GM21576 (cell line): ENCODE measurements at regions not wholly inside any gene's neighbourhood (a gene's known extent, or its start where the extent isn't known, plus 50 kb on each side); places are given as distances from the start of the nearest gene placed in this dataset.
"Not testable (repeated sequence)": the region's sequence is repeated elsewhere in the genome, so short reads cannot be mapped to it uniquely, and the experiment has no call there.

ENCODE experiments used
- ATAC-seq: cut with Tn5 transposase; IDR thresholded peaks from one replicate; pipeline ENCODE4 v1.9.1; 2021; ENCODE audit warnings: mild to moderate bottlenecking, moderate library complexity; ENCODE audit not compliant: unreplicated experiment

DNA sequence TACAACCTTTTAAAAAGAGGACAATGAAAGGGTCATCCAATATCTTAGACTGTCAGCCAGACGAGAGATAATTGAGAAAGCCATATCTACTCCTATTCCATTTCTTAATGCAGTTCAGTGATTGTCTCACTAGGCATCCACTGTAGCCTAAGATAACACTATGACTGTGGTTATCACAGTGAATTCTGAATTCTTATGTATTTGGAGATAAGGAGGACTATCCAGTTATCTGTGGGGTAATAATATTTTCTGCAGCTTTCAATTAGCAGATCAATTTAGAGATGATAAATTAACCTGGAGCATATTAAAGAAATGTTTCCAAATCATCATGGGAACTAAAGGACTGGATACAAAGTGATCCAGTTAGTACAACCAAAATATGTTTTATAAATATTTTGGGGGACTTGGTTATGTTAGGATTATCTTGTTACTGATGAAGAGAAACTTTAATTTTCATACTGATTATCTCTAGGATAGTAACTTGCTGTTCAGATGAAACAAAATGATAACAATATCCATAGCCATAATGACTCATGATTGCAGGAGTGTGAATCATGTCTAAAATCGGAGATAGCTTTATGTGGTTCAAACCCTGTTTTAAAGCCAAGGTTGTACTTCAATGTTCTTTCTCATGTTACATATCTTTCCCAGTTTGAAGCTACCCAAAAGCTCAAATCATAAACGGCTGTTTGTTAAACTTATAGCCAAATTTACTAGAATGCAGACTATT, 1152.0 kb downstream of the HACE1 start:
- no peak for ATAC-seq

DNA sequence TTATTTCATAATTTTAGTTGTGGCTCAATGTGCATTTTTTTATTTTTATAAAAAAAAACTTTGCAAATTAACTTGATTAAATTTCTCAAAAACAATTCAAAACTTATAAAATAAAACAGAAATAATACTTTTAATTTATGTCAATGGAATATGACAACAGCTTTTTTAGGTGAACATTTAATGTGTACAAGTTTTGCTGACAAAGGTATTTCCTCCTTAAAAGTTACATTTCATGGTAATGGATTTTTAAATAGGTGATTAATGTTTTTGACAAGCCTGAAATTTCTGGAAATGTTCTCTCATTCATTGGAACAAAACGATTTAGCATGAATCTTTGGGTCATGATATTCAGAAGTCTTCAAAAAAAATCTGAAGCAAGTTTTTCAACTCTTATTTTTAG, 1160.0 kb downstream of the HACE1 start:
- ATAC-seq = no peak

DNA sequence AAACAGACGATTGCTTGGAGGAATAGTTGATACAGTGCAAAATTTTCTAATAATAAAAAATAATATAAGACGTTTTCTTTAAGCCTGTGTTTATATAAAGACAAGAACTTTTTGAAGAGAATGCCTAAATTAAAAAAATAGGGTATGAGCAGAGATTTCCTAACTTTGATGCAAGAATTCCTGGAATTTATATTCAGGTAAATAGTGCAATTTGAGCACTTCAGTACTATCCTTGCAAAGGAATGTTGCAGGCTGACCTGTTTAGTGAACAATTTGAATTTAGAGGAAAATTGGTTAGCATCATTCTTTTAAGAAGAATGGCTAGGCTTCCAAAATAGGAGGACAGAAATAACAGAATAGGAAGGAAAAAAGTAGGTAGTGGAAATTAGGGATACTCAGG, 1172.3 kb downstream of the HACE1 start:
- no peak for ATAC-seq

DNA sequence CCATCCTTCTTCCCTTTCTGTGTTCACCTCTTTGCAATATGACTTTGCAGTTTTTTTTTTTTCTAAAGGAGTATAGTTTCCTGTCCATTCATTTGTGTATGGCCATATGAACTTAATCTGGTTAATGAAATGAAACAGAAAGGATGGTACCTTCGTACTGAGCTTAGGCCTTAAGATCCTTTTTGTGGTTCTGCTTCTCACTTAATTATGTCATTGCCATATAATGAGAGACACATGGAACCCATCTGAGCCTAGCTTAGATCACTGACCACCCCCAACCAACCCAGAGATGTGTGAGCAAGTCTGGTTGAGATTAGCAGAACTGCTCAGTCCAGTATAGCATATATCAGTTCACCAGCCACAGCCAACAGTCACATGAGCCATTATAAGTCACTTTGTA, 1179.6 kb downstream of the HACE1 start:
- ATAC-seq = no peak

DNA sequence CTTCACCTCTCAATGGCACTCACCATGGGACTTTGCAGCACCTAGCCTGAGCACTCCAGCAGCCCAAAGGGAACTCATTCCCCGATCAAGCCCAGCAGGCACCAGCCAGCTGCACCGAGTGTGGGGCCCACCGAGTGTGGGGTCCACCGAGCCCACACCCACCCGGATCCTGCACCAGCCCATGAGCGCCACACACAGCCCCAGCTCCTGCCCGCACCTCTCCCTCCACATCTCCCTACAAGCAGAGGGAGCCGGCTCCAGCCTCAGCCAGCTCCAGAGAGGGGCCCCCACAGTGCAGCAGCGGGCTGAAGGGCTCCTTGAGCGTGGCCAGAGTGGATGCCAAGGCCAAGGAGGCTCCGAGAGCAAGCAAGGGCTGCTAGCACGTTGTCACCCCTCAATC, 1182.4 kb downstream of the HACE1 start:
- no peak for ATAC-seq

DNA sequence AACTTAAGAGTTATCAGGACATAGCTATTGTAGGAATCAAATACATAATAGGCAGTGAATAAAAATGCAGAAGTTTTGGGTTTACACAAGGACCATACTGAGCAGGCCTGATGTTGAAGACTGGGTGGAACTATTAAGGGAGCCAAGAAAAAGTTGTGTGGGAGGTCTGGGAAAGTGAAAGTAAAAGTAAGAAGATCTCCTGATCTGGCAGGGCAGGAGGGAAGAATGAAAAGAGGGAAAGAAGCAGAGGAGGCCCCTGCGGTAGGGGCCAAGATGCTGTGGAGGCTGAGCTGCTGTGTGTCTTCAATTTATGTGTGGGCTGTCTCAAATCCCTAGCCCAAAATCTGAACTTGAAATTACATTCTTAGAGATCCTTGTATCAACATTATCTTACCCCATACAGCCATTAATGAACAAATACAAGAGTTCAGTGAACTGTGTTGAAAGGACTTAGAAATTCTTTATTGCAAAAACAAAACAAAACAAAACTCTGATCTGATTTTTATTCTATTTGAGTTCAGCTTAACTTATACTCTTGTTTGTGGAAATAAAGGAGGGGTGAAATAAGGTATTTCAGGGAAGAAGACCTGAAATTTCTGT, 1183.8 kb downstream of the HACE1 start:
- ATAC-seq = no peak

DNA sequence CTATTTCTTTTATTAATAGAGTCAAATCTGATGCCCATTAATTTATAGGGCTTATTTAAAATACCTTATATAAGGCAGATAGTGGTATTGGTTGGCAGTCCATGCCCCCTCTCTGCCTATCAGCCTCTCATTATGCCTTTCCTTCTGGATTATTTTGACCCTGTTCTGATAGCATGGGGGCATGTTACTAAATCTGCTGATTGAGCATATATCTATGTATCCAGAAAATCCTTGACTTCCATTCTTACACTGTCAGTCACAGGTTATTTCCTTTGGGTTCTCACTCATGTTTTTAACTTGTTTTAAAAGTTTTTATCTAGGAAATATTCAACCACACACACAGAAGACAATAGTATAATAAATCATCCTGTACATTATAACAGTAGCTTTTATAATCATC, 1184.9 kb downstream of the HACE1 start:
- ATAC-seq = no peak

DNA sequence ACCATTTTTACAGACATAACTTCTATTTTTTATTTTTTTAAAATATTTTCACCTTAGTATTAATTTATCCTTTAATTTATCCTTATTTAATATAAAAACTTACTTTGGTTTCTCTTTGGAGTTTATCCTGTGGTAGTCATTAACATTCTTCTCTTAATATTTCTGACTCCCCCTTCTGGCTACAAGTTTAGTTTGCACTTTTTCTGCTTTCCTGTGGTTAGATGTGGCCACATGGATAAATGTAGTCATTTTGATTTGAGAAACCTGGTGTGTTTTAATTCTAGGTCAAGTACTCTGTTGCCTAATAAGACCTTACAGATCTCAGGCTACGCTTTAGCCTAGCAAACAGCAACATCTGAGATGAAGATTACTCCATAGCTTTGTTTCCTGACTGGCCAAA, 1187.5 kb downstream of the HACE1 start:
- ATAC-seq = no peak

DNA sequence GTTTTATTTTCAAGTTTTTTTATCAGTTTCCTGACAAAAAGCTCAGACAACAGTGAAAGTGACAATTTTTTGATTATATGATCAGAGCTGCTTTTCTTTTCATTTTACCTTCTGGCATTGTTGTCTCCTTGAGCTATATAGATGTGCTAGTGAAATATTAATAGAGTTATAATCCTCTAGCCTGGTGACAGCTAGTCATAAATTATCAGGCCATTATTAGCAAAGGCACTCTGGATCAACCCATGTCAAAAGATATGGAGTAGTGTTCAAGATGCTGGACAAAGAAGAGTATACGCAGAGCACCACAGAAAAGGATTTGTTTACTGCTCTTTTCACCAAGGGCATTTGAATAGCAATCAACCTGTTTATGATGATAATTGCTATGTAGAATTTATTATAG, 1230.1 kb downstream of the HACE1 start:
- ATAC-seq = no peak

DNA sequence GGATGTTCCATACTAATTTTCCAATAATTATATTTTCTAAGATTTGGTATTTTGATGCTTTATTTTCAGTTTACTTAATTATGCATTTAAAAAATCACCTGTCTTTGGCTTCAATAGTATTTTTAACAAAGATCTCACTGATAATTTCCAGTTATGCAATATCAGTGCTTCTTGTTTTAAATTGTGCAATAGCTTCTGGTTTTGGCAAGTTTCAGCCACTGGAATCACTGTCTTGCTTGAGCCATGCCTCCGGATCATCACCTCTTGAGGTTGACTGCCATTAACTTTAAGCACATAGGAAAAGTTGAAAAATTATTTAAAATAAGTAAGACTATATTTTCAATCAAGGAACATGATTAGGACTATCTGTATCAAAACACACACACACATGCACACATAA, 1242.1 kb downstream of the HACE1 start:
- ATAC-seq = no peak

DNA sequence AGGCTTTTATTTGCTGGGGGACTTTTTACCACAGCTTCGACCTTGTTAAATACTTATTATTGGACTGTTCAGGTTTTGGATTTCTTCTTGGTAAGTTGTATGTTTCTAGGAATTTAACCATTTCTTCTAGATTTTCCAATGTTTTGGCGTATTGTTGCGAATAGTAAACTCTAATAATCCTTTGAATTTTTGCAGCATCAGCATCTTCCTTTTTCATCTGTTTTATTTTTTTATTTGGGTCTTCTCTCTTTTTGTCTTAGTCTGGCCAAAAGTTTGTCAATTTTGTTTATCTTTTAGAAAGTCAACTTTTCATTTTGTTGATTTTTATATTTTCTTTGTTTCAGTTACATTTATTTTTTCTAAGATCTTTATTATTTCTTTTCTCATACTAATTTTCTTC, 1272.0 kb downstream of the HACE1 start:
- ATAC-seq = no peak

DNA sequence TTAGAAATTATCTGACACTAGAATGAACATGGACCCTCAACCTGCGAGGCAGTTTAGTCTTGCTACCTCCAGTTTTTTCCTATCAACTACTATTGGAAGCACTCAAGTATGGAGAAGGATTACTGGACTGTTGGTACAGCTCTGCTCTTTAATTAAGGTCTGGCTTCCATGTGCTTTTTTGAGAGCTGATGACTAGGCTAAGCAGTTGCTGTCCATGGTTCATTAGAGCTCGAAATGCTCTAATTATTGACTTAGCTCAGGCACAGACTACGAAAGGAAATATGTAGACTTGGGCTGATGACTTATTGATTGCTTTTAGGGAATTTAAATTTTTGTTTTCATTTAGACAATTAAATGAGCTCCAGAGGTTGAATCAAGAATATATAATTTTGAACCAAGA, 1281.6 kb downstream of the HACE1 start:
- ATAC-seq = no peak

DNA sequence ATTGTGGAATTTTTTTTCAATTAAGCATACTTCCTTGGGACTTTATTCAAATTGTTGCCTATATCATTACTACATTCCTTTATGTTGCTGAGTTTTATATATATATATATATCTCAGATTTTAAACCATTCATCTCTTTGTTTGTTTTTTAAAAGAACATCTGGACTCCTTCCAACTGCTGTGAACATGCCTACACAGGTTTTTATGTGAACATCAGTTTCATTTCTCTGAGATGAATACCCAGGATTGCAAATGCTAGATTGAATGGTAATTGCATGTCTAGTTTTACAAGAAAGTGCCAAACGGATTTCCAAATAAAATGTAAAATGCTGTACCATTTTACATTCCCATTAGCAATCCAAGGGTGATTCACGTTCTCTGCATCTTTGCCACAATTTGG, 1289.3 kb downstream of the HACE1 start:
- ATAC-seq = no peak

DNA sequence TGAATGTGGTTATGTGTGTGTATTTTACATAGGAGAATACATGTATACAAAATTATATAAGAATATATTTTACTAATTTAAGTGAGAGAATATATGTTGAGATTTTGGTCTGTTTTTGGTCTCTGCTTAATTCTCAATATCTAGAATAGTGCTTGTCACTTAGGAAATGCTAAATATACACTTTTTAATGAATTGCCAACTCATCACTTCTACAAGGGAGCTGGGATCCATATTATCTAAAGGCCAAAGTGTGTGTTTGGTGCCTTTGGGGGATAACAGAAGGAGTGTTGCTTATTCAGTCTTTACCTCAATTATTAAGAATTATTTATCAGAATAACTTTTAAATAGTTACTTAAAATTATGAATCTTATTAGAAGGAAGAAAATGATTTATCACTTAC, 1304.8 kb downstream of the HACE1 start:
- ATAC-seq = no peak

DNA sequence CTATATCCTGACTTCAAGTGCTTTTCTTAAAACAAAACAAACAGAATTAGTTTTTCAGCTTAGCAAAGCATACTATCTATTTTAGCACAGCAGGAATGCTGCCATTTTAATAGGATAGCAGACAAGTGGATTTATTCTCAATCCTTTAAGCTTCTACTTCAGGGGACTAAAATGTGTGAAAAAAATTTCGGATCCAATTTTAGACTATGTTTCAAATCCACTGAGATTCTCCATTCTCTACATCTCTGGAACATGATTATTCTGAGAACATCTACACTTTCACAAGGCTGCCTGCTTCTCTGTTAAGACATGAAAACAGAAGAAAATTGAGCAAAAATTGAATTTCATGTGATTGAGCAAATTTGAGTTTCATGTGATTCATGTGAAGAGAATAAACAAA, 1321.3 kb downstream of the HACE1 start:
- no peak for ATAC-seq

DNA sequence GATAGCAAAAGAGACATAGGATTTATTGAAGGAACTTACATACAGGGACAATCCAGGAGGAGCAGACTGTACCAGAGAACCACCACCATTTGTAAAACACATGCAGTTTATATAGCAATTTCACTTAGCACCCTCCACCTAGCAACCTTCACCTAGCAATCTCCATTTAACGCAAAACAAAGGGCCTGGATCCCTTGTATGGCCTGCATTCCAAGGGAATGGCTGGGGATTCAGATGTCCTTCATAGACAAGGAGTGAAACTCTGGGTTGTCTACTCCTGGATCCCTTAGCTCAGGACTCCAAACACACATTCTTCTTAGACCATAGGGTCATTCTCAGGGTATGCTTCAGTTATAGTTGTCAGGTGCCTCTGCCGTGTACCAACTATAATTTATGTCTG, 1324.9 kb downstream of the HACE1 start:
- ATAC-seq = no peak

DNA sequence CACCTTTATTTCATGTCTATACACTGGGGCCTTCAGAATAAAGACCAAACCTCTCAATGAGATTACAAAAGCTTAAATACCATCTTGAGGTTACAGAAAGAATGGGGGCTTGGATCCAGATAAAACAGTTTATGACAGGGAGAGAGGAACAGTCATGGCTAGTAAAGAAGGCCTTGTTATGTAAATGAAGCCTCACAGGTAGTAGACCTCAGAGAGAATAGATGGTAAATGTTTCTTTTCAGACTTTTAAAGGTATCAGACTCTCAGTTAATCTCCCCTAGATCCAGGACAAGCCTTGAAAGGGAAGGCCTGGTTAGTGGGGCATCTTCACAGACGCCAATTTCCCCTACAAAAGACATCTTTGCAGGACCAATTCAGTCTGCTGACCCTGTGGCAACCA, 1325.6 kb downstream of the HACE1 start:
- no peak for ATAC-seq

DNA sequence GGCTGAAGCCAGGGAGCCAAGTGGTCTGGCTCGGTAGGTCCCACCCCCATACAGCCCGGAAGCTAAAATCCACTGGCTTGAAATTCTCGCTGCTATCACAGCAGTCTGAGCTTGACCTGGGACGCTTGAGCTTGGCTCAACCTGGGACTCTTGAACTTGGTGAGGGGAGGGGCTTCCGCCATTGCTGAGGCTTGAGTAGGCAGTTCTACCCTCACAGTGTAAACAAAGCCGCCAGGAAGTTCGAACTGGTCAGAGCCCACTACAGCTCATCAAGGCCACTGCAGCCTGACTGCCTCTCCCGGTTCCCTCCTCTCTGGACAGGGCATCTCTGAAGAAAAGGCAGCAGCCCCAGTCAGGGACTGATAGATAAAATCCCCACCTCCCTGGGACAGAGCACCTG, 1337.7 kb downstream of the HACE1 start:
- ATAC-seq = no peak

DNA sequence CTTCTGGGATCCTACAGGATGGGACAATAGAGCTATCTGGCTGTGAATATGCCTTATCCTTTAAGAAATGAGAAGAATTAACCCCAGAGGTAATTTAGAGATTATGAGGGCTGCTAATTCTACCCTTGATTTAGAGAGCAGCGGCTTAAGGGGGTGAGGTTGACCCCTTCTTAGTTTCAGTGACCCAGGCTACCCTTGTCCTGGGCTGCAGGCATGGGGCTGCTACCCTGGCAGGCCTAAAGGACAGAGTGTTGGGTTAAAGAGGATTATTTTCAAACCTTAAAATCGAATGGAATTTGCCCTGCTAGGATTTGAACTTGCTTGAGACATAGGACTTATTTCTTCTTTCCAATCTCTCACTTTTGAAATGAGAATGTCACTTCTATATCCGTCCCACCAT, 1343.4 kb downstream of the HACE1 start:
- ATAC-seq = no peak

DNA sequence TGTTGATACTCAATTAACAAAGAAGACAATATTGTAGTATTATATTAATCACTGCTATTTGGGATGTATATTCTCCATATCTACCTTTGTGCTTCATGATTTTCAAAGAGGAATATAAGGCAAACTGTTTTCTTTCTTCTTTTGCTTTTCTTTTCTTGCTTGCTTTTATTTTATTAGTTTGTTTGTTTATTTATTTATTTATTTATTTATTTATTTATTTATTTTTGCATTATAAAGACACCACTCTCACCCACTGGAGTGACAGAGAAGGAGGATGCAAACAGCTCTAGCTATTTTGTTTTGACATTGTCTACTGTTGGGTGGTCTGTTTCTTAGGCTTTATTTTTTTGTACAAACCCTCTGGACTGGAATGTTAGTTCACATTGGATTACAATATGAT, 1352.7 kb downstream of the HACE1 start:
- ATAC-seq = no peak

DNA sequence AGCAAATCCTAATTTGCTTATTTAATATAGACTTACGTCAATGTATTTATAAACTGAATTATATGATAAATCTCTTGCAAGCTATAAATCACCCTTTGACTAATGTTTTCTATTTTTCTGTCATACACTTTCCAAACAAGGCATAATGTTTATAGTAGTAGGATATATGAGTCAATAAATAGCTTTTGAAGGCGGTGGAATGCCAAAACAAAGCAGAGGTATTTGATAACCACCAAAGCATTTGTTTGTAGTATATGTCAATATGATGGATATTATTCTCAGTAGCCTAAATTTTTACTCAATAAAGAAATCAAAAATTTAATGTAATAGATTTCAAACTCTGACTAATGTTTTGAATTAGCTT, 1354.6 kb downstream of the HACE1 start:
- ATAC-seq = no peak

DNA sequence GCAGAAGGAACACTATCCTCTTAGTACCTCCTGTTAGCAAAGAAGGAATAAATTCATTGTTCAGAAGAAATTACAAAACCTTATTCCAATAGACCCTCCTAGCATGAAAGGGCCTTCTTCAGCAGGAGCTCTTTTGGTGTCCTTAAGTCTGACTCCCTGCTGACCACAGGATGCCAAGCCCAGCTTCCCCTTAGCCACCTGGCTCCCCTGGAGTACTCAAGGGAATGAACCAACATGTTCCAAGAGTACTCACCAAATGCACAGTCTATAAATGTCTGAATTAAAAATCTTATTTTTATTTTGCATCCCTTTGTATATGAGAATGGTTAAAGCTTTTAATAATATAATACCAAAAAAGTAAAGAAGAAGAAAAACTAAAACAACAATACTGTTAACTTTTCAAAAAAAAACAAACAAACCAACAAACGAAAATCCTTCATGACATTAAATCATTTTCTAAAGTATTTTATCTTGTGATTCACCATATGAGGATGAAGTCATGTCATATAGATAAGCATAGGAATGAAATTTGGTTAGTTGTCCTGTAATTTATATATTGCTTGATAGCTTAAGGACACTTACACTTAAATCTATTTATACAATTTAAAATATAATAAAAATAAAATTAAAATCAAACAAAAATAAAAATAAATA, 1355.1 kb downstream of the HACE1 start:
- ATAC-seq = no peak

DNA sequence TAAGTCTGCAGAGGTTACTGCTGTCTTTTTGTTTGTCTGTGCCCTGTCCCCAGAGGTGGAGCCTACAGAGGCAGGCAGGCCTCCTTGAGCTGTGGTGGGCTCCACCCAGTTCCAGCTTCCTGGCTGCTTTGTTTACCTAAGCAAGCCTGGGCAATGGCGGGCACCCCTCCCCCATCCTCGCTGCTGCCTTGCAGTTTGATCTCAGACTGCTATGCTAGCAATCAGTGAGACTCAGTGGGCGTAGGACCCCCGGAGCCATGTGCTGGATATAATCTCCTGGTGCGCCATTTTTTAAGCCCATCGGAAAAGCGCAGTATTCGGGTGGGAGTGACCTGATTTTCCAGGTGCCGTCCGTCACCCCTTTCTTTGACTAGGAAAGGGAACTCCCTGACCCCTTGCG, 1363.1 kb downstream of the HACE1 start:
- ATAC-seq = not testable (repeated sequence)
